Rectal smooth muscle tissue (tissue), 1 donor: ENCODE measurements at regions not wholly inside any gene's neighbourhood (a gene's known extent, or its start where the extent isn't known, plus 50 kb on each side); places are given as distances from the start of the nearest gene placed in this dataset.
"Not testable (repeated sequence)": the region's sequence is repeated elsewhere in the genome, so short reads cannot be mapped to it uniquely, and the experiment has no call there.

ENCODE experiments used
- H3K27ac ChIP-seq: one replicate; pipeline ENCODE4 v1.7.0; 2013; ENCODE audit warnings: low read depth, low read length, inconsistent platforms
- H3K27me3 ChIP-seq: one replicate; pipeline ENCODE4 v1.7.0; 2013; ENCODE audit warnings: low read length; ENCODE audit not compliant: control insufficient read depth, insufficient read depth
- H3K36me3 ChIP-seq: one replicate; pipeline ENCODE4 v1.7.0; 2013; ENCODE audit warnings: low read length; ENCODE audit not compliant: control insufficient read depth, insufficient read depth
- H3K4me1 ChIP-seq: one replicate; pipeline ENCODE4 v1.7.0; 2013; ENCODE audit warnings: low read length; ENCODE audit not compliant: control insufficient read depth, insufficient read depth
- H3K4me3 ChIP-seq: one replicate; pipeline ENCODE4 v1.7.0; 2013; ENCODE audit warnings: low read length
- H3K9ac ChIP-seq: one replicate; pipeline ENCODE4 v1.7.0; 2013; ENCODE audit warnings: low read length

- Histone ChIP-seq H3K4me1 (no peaks in the 10 kb centered on the region), H3K27me3 (no peaks in the 10 kb centered on the region), H3K9ac (no peak overlapping the region), H3K4me3 (no peak overlapping the region), H3K27ac (no peak overlapping the region), H3K36me3 (no peaks in the 10 kb centered on the region)
Observed at GRCh38 chr4:19171832-19172231, 1079.9 kb upstream of the SLIT2 start.

GRCh38 chr4:19167311-19167710 lies 1084.4 kb upstream of the SLIT2 start:
- Histone ChIP-seq H3K9ac (no peak overlapping the region), H3K4me1 (no peaks in the 10 kb centered on the region), H3K27me3 (no peaks in the 10 kb centered on the region), H3K4me3 (no peak overlapping the region), H3K27ac (no peak overlapping the region), H3K36me3 (no peaks in the 10 kb centered on the region)

GRCh38 chr4:19164334-19164733 lies 1087.4 kb upstream of the SLIT2 start:
- H3K27me3 ChIP-seq: no peaks in the 10 kb centered on the region
- H3K4me3 ChIP-seq: no peak overlapping the region
- no peak overlapping the region for H3K27ac ChIP-seq

GRCh38 chr4:19159874-19160273 lies 1091.8 kb upstream of the SLIT2 start:
- no peaks in the 10 kb centered on the region for H3K27me3 ChIP-seq
- no peaks in the 10 kb centered on the region for H3K36me3 ChIP-seq
- no peak overlapping the region for H3K9ac ChIP-seq
- no peak overlapping the region for H3K27ac ChIP-seq
- no peaks in the 10 kb centered on the region for H3K4me1 ChIP-seq
- H3K4me3 ChIP-seq: no peak overlapping the region

More at GRCh38 chr4:19164334-19164733, 1087.4 kb upstream of the SLIT2 start:
- Histone ChIP-seq H3K4me1 (no peaks in the 10 kb centered on the region), H3K9ac (no peak overlapping the region), H3K36me3 (no peaks in the 10 kb centered on the region)

- Histone ChIP-seq H3K9ac (no peak overlapping the region), H3K27me3 (no peaks in the 10 kb centered on the region), H3K27ac (no peak overlapping the region), H3K4me3 (no peak overlapping the region), H3K36me3 (no peaks in the 10 kb centered on the region), H3K4me1 (no peaks in the 10 kb centered on the region)
Observed at GRCh38 chr4:19158107-19158809, 1093.4 kb upstream of the SLIT2 start.

- H3K36me3 ChIP-seq: no peaks in the 10 kb centered on the region
- no peaks in the 10 kb centered on the region for H3K27me3 ChIP-seq
- no peak overlapping the region for H3K4me3 ChIP-seq
- no peak overlapping the region for H3K9ac ChIP-seq
- H3K27ac ChIP-seq: no peak overlapping the region
- H3K4me1 ChIP-seq: no peaks in the 10 kb centered on the region
Observed at GRCh38 chr4:19156786-19157185, 1094.9 kb upstream of the SLIT2 start.

- Histone ChIP-seq H3K27me3 (no peaks in the 10 kb centered on the region), H3K36me3 (no peaks in the 10 kb centered on the region), H3K4me1 (no peaks in the 10 kb centered on the region), H3K27ac (no peak overlapping the region), H3K4me3 (no peak overlapping the region), H3K9ac (no peak overlapping the region)
Observed at GRCh38 chr4:19155568-19155967, 1096.1 kb upstream of the SLIT2 start.

GRCh38 chr4:19154267-19154666 lies 1097.4 kb upstream of the SLIT2 start:
- H3K27me3 ChIP-seq, H3K4me3 ChIP-seq, H3K27ac ChIP-seq, H3K36me3 ChIP-seq, H3K9ac ChIP-seq, H3K4me1 ChIP-seq: not testable (repeated sequence)

GRCh38 chr4:19152264-19152663 lies 1099.4 kb upstream of the SLIT2 start:
- Histone ChIP-seq H3K4me3 (no peak overlapping the region), H3K36me3 (no peaks in the 10 kb centered on the region), H3K27me3 (no peaks in the 10 kb centered on the region), H3K27ac (no peak overlapping the region), H3K4me1 (no peaks in the 10 kb centered on the region), H3K9ac (no peak overlapping the region)

- H3K9ac ChIP-seq: no peak overlapping the region
- no peaks in the 10 kb centered on the region for H3K27me3 ChIP-seq
- no peaks in the 10 kb centered on the region for H3K4me1 ChIP-seq
- no peak overlapping the region for H3K27ac ChIP-seq
- H3K36me3 ChIP-seq: no peaks in the 10 kb centered on the region
- H3K4me3 ChIP-seq: no peak overlapping the region
Observed at GRCh38 chr4:19151684-19152083, 1100.0 kb upstream of the SLIT2 start.

GRCh38 chr4:19146038-19146437 lies 1105.7 kb upstream of the SLIT2 start:
- no peak overlapping the region for H3K27ac ChIP-seq
- no peak overlapping the region for H3K4me3 ChIP-seq
- H3K4me1 ChIP-seq: no peaks in the 10 kb centered on the region
- H3K9ac ChIP-seq: no peak overlapping the region
- H3K27me3 ChIP-seq: no peaks in the 10 kb centered on the region
- no peaks in the 10 kb centered on the region for H3K36me3 ChIP-seq

- no peaks in the 10 kb centered on the region for H3K4me1 ChIP-seq
- H3K9ac ChIP-seq: no peak overlapping the region
- no peak overlapping the region for H3K4me3 ChIP-seq
- H3K27me3 ChIP-seq: no peaks in the 10 kb centered on the region
- H3K27ac ChIP-seq: no peak overlapping the region
- H3K36me3 ChIP-seq: no peaks in the 10 kb centered on the region
Observed at GRCh38 chr4:19135895-19136633, 1114.5 kb upstream of the LCORL start.

GRCh38 chr4:19134685-19135084 lies 1113.1 kb upstream of the LCORL start:
- Histone ChIP-seq H3K9ac (no peak overlapping the region), H3K36me3 (no peaks in the 10 kb centered on the region), H3K27ac (no peak overlapping the region), H3K4me1 (no peaks in the 10 kb centered on the region), H3K4me3 (no peak overlapping the region), H3K27me3 (no peaks in the 10 kb centered on the region)
